Adipocyte (in vitro differentiated cells): ENCODE measurements at regions not wholly inside any gene's neighbourhood (a gene's known extent, or its start where the extent isn't known, plus 50 kb on each side); places are given as distances from the start of the nearest gene placed in this dataset.
A peak's percentile ranks its signal among the peaks of the same experiment; 100 is the strongest.
"Not testable (repeated sequence)": the region's sequence is repeated elsewhere in the genome, so short reads cannot be mapped to it uniquely, and the experiment has no call there.

Experiments
- DNase-seq: peaks from one replicate; pipeline ENCODE4 v3.0.0-alpha.2; 2015; ENCODE audit warnings: low read depth
- H3K27me3 ChIP-seq: replicated peaks from 2 replicates; pipeline ENCODE4 v1.7.0; 2013; ENCODE audit warnings: mild to moderate bottlenecking, low read length, moderate library complexity; ENCODE audit not compliant: control insufficient read depth, insufficient read depth
- H3K36me3 ChIP-seq: 2 replicates; pipeline ENCODE4 v1.7.0; 2013; ENCODE audit warnings: low read length, mild to moderate bottlenecking, moderate library complexity; ENCODE audit not compliant: control insufficient read depth, insufficient read depth, severe bottlenecking
- H3K4me1 ChIP-seq: 2 replicates; pipeline ENCODE4 v1.7.0; 2013; ENCODE audit warnings: mild to moderate bottlenecking, low read length, moderate library complexity; ENCODE audit not compliant: control insufficient read depth, insufficient read depth
- H3K4me3 ChIP-seq: 2 replicates; pipeline ENCODE4 v1.7.0; 2013; ENCODE audit warnings: mild to moderate bottlenecking, low read length, moderate library complexity
- H3K9ac ChIP-seq: 2 replicates; pipeline ENCODE4 v1.7.0; 2013; ENCODE audit warnings: mild to moderate bottlenecking, low read length, moderate library complexity
- H3K9me3 ChIP-seq: 2 replicates; pipeline ENCODE4 v1.7.0; 2013; ENCODE audit warnings: mild to moderate bottlenecking, low read length, moderate library complexity; ENCODE audit not compliant: control insufficient read depth

DNA sequence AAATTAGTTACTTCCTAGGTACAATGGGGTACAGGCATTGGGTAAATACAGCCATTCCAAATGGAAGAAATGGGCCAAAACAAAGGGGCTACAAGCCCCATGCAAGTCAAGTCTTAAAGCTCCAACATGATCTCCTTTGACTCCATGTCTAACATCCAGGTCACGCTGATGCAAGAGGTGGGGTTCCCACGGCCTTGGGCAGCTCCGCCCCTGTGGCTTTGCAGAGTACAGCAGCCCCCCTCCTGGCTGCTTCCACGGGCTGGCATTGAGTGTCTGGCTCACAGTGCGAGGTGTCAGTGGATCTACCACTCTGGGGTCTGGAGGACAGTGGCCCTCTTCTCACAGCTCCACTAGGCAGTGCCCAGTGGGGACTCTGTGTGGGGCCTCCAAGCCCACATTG lies 109.4 kb upstream of the SFSWAP start:
- not testable (repeated sequence) for H3K9ac ChIP-seq, H3K9me3 ChIP-seq, H3K4me1 ChIP-seq, H3K4me3 ChIP-seq, H3K36me3 ChIP-seq, DNase-seq
- H3K27me3 ChIP-seq, result peaks cover 30% of the 10 kb centered on the region

GRCh38 chr12:131603106-131603938 lies 107.6 kb upstream of the SFSWAP start:
- Histone ChIP-seq H3K4me1 (no peaks in the 10 kb centered on the region), H3K27me3 (peaks cover 31% of the 10 kb centered on the region), H3K9ac (no peak overlapping the region), H3K36me3 (no peaks in the 10 kb centered on the region), H3K4me3 (no peak overlapping the region), H3K9me3 (no peaks in the 10 kb centered on the region)
- DNase-seq, result no peak

DNA sequence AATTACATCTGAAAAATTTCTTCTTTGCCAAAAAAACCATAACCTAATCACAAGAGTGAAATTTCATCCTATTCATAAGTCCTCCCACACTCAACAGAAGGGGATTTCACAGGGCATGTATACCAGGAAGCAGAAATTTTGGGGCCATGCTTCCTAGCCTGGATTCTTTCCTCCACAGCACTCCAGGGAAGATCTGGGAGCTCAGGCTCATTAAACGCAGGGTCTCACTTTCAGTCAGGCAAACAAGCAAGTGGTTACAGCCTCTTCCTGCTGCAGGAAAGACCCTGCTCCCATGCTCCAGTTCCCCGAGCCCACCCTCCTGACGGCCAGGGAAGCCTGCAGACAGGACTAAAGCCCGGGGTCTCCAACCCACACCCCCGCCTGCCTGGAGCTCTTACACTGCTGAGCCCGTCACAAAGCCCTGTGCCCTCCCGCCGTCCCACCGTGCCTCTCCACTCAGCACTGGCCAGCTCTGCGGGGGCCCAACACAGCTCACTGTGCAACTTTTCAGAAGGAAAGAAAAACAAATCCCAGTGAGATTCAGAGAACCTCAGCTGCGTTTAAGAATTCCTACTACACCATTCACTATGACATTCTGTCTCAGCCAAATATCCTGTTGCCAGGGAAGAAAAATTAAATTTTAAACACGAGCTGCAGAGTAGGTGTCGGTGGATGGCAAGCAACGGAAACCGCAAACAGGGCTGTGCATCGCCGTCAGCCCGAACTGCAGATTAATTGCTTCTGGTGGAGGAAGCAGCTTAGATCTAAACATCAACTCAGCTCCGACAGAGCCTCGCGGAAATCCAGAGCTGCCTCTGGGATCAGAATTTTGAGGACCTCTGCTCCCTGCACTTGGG lies 106.7 kb upstream of the SFSWAP start:
- Histone ChIP-seq H3K36me3 (no peaks in the 10 kb centered on the region), H3K4me1 (peaks cover 6% of the 10 kb centered on the region), H3K4me3 (no peak overlapping the region), H3K27me3 (peaks cover 29% of the 10 kb centered on the region), H3K9ac (no peak overlapping the region), H3K9me3 (no peaks in the 10 kb centered on the region)
- no peak for DNase-seq

GRCh38 chr12:131604859-131605258 lies 106.0 kb upstream of the SFSWAP start:
- Histone ChIP-seq H3K36me3 (no peaks in the 10 kb centered on the region), H3K9me3 (no peaks in the 10 kb centered on the region), H3K4me1 (peaks cover 11% of the 10 kb centered on the region), H3K27me3 (peaks cover 26% of the 10 kb centered on the region), H3K9ac (no peak overlapping the region), H3K4me3 (no peak overlapping the region)
- DNase-seq, result no peak

GRCh38 chr12:131605304-131605829 lies 105.5 kb upstream of the SFSWAP start:
- Histone ChIP-seq H3K9ac (no peak overlapping the region), H3K4me3 (no peak overlapping the region), H3K4me1 (peaks cover 11% of the 10 kb centered on the region), H3K36me3 (no peaks in the 10 kb centered on the region), H3K9me3 (no peaks in the 10 kb centered on the region), H3K27me3 (peaks cover 30% of the 10 kb centered on the region)
- DNase-seq, result no peak

DNA sequence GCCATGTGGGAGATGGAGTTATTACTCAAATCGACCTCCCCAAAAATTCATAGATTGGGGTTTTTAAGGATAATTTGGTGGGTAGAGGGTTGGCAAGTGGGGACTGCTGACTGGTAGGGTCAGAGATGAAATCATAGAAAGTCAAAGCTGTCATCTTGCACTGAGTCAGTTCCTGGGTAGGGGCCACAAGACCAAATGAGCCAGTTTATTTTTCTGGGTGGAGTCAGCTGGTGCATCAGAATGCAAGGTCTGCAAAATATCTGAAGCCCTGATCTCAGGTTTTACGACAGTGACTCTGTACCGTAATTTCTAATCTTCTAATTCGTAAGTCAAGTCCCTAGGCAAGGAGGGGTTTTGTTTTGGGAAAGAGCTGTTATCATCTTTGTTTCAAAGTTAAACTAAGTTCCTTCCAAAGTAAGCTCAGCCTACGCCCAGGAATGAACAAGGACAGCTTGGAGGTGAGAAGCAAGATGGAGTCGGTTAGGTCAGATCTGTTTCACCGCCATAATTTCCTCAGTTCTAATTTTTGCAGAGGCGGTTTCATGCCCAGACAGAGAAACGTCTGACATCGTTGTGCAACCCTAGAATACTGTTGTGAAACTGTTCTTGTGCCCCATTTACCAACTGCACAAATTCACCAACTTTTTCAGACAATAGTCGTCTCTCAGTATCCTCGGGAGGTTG lies 104.5 kb upstream of the SFSWAP start:
- no peak for DNase-seq
- H3K9ac ChIP-seq, result no peak overlapping the region
- H3K4me3 ChIP-seq, result no peak overlapping the region
- H3K9me3 ChIP-seq, result no peaks in the 10 kb centered on the region
- H3K27me3 ChIP-seq, result peaks cover 38% of the 10 kb centered on the region
- H3K4me1 ChIP-seq, result peaks cover 11% of the 10 kb centered on the region
- no peaks in the 10 kb centered on the region for H3K36me3 ChIP-seq

DNA sequence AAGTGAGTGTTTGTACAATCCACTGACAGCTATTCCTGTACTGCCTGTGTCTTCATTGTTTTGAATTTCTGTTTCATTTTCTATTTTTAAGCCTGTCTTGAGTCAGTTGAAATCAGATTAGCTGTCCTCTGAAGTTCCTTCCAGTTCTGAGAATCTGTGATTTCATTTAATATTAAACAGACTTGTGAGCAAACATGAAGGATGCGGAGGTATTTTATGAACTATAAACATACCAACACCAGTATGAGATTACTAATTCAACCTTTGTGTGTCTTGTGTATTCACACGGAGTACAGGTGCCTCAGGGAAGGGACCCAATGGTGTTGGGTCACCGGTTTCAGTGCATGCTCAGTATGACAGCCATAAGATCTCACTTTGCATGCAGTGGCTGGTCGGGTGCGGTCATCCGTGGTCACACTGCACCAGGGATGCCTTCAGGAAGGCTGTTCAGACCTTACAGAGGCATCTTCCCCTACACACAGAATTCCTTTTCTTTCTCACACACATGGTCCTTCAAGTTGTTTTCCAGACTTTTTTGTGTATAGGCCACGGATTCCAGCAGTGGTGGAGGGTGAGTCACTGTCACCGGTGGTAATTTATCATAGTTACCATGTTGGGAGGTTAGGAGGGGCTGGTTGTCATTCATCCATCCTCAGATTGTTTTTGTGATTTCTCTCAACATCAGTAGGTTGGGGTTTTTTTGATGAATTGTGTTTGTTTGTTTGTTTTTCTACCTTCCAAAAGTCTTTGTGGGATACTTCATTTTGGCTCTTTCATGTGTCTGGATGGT lies 103.0 kb upstream of the SFSWAP start:
- no peak for DNase-seq
- Histone ChIP-seq H3K9me3 (no peaks in the 10 kb centered on the region), H3K27me3 (peaks cover 45% of the 10 kb centered on the region), H3K9ac (no peak overlapping the region), H3K36me3 (no peaks in the 10 kb centered on the region), H3K4me1 (peaks cover 11% of the 10 kb centered on the region), H3K4me3 (no peak overlapping the region)

GRCh38 chr12:131608740-131609690 lies 101.9 kb upstream of the SFSWAP start:
- Histone ChIP-seq H3K4me1 (peaks cover 11% of the 10 kb centered on the region), H3K4me3 (peak overlapping the region; percentile 22), H3K27me3 (peaks cover 49% of the 10 kb centered on the region), H3K9ac (no peak overlapping the region), H3K36me3 (no peaks in the 10 kb centered on the region), H3K9me3 (no peaks in the 10 kb centered on the region)
- DNase-seq, result peak; percentile 75

- Histone ChIP-seq H3K27me3 (peaks cover 49% of the 10 kb centered on the region), H3K36me3 (no peaks in the 10 kb centered on the region), H3K9ac (no peak overlapping the region), H3K9me3 (no peaks in the 10 kb centered on the region), H3K4me1 (peaks cover 11% of the 10 kb centered on the region), H3K4me3 (no peak overlapping the region)
- no peak for DNase-seq
Observed at GRCh38 chr12:131609762-131610161, 101.1 kb upstream of the SFSWAP start.

- Histone ChIP-seq H3K4me1 (peaks cover 11% of the 10 kb centered on the region), H3K9me3 (no peaks in the 10 kb centered on the region), H3K9ac (no peak overlapping the region), H3K4me3 (no peak overlapping the region), H3K27me3 (peaks cover 45% of the 10 kb centered on the region), H3K36me3 (no peaks in the 10 kb centered on the region)
- DNase-seq, result no peak
Observed at GRCh38 chr12:131610181-131610580, 100.7 kb upstream of the SFSWAP start.
